HG02678 (cell line): ENCODE measurements at regions not wholly inside any gene's neighbourhood (a gene's known extent, or its start where the extent isn't known, plus 50 kb on each side); places are given as distances from the start of the nearest gene placed in this dataset.

Source experiments
- ATAC-seq: cut with Tn5 transposase; IDR thresholded peaks from one replicate; pipeline ENCODE4 v1.9.1; 2021; ENCODE audit warnings: mild to moderate bottlenecking, moderate library complexity; ENCODE audit not compliant: unreplicated experiment

DNA sequence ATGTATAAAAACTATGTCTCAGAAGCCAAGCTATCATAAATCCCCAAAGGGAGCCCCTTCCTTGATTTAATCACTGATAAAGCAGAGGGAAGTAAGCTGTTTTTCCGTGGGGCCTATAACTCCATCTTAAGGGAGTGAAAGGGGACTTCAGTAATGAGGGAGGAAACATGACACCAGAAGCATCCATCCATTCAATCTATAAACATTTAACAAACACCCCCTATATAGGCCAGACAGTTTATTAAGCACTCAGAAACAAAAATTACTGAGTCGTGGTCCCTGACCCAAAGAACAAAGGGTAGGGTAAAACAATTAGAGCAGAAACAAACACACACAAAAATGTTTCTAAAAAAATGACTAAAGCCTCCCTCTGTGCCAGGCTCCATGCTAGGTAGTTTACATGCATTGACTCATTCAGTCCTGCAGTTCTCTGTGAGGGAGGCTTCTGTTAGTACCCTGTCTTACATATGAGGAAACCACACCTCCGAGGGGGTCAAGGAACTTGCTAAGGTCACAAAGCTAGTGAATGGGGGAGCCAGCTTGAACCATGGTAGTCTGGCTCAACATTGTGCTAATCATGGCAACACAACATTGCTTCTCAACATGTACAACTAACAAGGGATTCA lies 472.1 kb downstream of the CDH2 start:
- ATAC-seq = no peak

DNA sequence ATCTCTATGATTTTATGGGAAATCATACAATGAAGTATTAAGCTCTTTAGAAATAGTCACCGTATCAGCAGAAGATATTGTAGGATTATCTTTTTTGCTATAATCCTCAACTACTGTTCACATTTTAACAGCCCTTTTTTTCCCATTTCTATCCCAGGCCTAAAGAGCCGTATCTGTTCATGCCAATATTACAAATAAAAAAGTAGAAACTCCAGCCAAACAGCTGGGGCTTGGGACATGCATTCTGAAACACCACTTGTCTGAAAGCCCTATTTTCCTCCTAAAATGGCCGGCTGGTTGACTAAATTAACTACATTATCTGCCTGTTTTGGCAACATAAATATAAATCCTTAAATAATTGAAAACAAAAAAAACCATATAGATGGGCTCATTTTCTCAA lies 477.8 kb downstream of the CDH2 start:
- ATAC-seq = no peak

DNA sequence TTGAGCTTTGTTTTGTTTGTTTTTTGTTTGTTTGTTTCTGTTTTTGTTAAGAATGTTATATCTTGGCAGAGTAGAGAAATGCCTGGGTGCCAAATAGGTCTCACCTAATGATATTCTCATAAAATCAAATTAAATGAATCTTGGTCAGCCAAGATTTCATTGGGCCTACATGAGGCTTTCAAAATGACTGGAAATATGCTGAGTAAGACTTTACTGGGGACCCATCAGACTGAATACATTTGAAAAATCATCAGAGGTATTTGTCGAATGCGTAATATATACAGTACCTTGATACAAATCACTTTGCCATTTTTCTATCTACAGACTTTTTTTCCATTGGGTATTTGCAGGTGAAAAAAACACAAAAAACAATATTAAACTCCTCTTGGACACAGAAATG lies 480.8 kb downstream of the CDH2 start:
- ATAC-seq = no peak

DNA sequence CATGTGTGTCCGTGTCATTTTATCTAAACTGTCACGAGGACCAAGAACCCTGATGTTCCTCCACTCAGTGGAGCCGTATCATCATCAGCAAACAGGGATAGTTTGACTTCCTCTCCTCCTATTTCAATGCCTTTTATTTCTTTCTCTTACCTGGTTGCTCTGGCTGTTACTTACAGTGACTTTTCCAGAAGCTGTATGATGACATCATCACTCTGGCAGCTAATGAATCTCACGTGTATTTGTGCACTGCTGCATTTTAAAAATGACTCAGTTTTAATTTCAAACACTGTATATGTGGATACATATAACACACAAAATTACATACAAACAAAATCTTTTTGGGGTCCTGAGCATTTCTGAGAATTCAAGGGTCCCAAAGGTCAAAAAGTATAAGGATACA lies 481.4 kb downstream of the CDH2 start:
- no peak for ATAC-seq

DNA sequence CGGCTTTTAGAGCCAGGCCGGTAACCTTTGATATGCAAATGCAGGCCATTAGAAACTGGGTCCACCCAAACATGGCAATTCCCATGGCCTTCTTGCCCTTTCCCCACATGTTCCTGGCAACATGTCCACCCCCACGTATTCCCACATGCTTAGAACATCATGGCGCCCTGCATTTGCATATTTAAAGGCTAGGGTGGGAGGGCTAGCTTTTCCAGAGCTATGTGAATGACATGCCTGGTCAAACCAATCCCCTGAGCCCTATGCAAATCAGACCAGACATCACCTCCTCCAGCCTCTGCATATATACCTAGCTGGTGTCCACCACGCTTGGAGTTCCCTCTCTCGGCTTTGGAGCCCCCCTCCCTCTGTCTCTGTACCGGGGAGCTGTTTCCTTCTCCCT lies 481.9 kb downstream of the CDH2 start:
- ATAC-seq = no peak

DNA sequence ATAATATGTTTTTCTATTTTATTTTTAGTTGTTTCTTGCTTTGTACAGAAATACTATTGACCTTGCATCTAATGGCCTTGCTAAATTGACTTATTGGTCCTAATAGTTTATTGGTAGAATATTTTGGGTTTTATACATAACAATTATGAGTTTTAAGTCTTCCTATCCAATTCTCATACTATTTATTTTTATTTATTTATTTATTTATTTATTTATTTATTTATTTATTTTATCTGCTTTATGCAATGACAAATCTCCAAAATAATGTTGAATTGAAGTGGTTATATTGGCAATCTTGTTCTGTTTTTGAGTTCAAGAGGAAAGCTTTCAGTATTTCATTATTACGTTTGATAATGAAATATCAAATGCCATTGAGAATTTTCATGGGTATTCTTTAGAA lies 488.3 kb downstream of the CDH2 start:
- no peak for ATAC-seq

DNA sequence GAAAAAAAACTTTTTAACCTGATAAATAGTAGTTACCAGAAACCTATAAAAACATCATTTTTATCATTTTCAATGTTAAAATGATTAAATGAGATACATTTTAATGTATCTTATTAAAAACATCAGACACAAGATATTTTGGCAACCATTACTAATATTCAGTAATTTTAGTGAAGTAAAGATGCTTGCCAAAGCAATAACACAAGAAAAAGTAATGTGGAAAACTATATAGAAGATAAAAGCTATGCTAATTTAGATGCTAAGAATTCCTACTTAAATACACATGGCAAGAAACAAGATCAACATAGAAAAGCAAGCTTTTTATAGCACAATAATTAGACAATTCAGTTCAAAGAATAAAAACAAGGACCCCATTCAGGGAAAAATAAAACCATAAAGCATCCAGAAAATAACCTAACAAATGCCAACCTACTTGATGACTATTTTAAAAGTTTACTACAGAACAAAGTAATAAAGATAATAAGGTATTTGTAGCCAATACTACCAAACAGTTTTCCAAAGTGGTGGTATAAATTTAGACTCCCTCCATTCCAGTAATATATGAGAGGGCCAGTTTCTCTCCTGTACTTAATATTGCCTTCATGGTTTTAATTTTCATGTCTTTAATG lies 489.5 kb downstream of the CDH2 start:
- no peak for ATAC-seq

DNA sequence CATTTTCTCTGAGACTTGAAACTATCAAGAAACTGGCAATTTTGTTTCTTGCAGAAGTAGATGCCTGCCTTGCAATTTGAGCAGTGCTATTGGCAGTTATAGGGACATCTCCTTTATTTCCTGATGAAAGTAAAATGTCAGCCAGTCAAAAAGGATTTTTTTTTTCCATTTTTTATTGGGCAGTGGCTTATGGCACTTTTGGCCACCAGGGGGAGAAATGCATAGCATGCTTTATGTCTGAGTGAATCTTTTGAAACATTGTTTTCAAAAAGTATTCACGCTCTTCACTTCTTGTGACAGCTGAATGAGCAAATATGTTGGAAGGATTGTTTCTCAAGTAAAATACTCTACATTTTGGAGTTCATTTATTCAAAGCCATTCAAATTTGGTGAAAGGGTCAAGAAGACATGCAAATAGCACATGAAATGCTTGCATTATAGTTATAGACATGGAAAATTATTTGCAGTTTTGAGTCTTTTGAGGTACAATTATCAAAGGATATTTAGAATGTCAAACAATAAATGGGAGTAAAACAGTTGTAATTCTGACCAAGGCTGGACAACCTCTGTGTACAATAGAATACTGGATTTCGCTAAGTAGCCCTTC lies 491.0 kb downstream of the CDH2 start:
- no peak for ATAC-seq

DNA sequence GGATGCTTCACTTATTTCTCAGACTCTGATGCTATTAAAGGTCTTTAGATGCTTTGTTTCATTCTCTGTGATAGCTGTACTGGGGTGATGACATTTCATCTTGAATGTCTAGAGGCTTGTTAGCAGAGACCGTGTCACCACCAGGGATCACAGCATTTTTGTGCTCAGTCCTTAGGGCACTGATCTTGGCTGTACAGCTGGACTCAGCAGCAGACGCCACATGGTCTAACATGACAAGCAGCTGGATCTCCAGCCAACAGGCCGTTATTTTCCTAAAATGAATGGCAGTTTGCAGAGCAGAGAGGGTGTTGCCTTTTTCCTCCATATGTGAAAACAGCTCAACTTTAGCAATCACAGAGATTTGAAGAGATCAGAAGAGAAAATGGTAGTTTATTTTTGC lies 491.8 kb downstream of the CDH2 start:
- ATAC-seq = no peak

DNA sequence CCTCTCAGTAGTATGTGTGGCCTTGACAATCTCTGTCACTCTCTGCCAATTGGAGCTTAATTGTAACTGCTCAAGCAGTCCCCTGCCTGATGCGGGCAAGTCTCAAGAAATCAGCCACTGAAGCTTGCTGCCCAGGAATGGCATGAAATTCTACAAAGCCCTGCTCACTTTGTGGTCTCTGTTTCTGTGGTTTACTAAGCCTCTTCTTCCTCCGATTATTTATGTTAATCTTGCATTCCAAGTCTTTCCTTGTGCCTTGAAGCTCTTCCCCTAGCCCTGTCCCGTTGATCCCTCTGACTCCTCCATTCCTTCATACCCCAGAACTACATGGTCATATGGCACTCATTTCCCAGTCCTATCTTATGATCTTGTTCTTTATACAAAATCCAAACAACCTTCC lies 489.3 kb upstream of the CHST9 start:
- no peak for ATAC-seq

DNA sequence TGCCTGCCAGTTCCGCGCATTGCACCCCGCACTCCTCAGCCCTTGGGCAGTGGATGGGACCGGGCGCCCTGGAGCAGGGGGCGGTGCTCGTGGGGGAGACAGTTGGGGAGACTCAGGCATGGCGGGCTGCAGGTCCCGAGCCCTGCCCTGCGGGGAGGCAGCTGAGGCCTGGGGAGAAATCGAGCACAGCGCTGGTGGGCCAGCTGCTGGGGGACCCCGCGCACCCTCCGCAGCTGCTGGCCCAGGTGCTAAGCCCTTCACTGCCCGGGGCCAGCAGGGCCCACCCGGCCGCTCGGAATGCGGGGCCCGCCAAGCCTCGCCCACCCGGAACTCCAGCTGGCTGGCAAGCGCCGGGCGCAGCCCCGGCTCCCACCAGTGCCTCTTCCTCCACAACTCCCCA lies 488.8 kb upstream of the CHST9 start:
- no peak for ATAC-seq

DNA sequence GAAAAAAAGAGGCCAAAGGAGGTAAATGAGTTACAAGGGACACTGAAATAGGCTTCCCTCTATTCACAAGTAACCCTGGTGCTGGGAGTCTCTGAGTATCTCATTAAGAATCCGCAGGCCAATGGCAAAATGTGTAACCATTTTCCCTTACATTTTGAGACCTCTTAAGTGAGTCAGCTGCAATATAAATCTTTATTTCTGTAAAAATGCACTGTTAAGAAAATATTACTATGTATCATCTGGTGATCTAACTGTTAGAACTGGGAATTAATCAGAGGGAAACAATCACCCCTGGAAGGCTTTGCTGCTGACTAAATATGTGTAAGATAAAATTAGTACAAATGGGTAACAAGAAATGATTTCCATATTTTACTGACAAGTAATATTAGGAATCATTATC lies 483.1 kb upstream of the CHST9 start:
- no peak for ATAC-seq

DNA sequence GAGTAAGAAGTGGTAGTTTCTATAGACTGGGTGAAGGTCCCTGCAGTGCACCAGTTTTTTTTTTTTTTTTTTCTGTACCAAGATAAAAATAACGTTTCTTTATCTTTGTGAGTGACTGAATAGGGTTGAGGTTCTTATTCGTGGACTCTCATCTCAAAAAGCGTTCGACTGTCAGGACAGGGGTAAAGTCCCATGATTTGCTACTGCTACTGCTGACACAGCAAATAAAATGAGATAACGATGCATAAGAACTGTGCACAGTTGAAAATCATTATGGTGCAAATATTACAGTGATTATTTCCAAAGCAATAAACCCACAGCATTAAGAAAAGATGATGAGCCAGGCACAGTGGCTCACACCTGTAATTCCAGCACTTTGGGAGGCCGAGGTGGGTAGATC lies 482.0 kb upstream of the CHST9 start:
- ATAC-seq = no peak

DNA sequence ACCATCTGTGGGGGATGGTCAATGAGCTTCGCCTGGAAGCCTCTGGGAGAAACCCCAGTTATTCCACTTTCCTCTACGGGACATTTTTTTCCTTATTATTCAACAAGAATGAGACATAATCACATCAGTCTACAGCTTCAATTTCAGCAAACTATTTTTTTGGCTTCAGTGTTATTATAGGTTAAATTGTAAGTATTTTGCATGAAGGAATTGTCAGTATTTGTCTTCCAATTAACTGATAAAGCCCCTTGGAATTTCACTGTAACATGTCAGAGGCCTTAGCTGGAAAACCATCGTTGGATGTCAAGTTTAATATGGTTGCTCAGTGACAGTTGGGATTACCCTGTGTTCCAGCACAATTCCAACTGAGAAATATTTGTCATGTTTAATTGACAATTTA lies 480.9 kb upstream of the CHST9 start:
- no peak for ATAC-seq

DNA sequence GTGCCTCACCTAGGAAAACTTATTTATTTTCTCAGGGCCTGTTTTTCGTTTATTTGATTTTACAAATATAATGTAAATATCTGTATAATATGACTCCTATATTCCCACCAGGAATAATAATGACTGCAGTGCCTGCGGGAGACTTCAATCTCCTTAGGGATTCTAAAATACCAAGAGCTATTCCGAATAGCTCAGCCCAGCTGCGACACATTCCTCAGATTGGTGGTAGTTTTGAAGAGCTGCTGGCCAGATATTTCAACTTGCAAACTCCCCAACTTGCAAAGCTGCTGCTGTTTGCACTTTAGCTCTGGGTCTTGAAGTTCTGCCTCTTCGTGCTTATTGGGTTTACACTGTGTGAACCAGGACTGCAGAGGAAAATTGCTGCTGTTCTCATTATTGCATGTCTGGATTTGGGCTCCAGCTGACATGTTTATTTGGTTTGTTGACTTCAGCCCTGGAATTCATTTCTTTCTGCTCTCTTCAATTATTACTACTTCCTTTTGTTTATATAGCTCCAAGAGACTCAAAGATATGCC lies 480.2 kb upstream of the CHST9 start:
- ATAC-seq = no peak

DNA sequence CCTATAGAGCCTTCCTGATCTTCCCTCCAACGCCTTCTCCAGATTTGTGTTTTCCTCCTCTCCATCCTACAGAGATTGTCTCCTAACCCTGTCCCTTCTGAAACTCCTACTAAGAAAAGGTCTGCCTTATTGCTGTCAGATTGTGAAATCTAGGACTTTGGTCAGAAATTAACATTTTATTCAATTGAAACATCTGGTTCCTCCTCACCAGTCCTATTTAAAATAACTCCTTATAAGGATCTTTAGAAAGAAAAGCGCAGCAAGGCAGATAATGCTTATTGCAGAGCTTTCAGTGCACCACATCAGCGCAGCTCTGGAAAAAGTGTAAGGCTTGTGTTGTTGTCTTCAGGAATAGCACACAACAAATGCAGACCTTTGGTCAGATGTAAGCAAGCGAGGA lies 477.8 kb upstream of the CHST9 start:
- ATAC-seq = no peak

DNA sequence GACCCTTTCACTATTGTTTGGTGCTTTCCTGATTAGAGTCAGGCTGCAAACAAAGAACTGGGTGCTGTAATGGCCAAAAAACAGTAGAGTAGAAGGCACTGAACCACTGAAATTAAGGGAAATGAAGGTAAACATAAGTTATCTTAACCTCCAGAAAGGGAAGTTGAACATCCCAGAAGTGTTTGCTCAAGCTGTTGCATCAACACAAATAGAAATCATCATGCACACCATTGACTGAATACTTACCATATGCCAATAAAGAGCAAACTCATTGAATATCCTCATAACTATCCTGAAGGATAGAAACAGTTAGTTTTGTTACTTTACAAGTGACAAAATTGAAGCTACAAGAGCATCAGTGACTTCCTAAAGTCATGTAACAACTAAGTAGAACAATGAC lies 477.4 kb upstream of the CHST9 start:
- ATAC-seq = no peak

DNA sequence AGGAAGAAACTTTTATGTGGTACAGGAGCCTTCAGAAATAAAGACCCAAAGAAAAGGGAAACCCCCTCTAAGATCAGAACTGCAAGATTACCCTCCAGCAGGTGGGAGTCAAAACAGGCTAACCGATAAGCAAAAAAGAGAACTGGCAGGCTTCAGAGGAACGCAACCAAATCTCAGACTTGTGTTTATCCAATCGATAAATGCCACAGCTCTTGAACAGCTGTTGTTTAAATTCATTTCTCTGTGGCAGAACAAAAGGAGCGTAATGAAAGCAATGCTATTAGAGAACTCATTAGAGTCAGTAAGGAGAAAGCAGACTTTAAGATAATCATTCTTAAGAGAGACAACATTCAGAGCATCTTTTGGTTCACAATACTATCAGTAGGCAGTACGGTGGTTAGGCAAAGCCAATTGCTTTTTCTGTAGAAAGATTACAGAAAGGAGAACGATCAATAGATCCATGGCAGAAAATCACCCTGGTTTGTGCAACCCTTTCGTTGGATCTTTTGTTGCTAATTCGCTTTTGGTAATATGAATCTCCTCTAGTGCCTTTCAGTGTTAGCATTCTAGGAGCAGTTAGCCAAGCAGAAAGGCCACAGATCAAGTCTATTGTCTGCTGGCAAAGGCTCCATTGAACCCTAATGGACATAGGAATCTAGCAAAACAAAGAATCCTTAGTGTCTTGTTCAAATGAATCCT lies 476.4 kb upstream of the CHST9 start:
- ATAC-seq = no peak

DNA sequence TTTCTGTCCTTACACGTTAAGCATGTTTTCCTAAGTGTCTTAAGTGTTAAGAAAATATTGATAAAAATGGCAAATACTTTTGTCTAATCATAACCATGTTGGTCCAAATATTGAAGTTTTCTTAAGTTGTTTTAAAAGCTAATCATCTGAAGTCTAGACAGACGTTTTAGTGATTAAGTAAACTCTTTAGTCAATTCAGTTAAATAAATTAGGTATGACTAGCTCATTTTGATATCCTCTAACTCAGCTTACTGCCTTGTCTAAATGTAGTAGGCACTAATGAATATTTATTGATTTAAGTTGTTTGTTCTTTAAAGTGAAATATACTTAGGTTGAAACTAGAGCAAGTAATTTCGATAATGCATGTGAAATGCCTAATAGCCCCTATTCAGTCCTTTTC lies 471.8 kb upstream of the CHST9 start:
- no peak for ATAC-seq

DNA sequence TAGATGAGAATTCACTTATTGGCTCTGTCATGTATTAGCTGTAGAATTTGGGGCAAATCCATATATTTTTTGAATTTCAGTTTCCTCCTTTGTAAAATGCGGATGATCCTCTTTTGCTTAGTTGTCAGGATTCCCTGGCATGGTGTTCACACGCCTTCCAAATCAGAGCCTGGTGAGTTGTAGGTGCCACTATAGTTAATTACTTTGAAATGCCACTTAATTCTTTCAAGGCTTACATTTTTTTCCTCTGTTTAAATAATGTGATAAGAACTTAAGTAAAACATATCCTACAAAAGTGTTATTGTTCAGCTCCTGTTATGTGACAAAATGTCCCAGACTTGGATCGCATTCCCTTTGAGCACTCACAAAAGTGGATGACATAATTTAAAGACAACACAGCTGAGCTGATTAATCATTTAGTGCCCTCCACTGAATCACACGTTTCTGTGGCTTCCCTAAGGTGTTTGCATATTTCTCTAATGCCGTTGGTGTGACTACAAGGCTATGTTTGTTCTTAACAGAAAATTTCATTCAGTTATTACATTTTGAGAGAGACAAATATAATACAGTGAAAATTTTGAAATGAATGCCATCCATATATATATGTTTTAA lies 471.2 kb upstream of the CHST9 start:
- no peak for ATAC-seq

DNA sequence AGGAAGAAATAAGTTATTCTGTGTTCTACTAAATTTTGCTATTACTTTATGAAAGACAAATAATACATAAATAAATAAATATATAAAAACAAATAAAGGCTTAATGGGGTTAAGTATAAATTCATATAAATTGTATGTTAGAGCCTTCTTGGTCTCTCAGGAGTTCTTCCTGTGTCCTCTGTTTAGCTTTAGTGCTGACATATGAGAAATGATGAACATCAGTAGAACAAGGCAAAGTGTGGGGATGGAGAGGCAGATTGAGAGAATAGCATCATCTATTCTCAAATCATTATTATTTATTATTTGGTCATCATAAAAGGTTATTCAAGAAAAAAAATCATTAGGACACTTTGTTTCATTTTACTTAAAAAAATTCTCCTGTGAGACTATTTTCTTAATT lies 468.1 kb upstream of the CHST9 start:
- ATAC-seq = no peak
